Thoracic aorta (tissue), 2 donors: ENCODE measurements at regions not wholly inside any gene's neighbourhood (a gene's known extent, or its start where the extent isn't known, plus 50 kb on each side); places are given as distances from the start of the nearest gene placed in this dataset.

Experiments used
- ATAC-seq: fragments of 150-250 bp; one replicate; pipeline ENCODE4 v1.8.0; 2017; ENCODE audit warnings: low read depth; ENCODE audit not compliant: insufficient number of reproducible peaks, low FRiP score
- DNase-seq: peaks from one replicate; pipeline ENCODE4 v3.0.0-alpha.2; 2020; ENCODE audit warnings: low spot score
- H3K27ac ChIP-seq, 2 donors: fragments of 200-600 bp; sonication (generic); 1 replicate in 1 of 2; 2 replicates in 1 of 2; pipeline ENCODE4 v1.5.1; 2016; ENCODE audit warnings: mild to moderate bottlenecking in 2 of 2, moderate library complexity in 2 of 2
- H3K27me3 ChIP-seq: fragments of 200-600 bp; sonication (generic); replicated peaks from 2 replicates; pipeline ENCODE4 v1.6.0; 2016; ENCODE audit warnings: mild to moderate bottlenecking; ENCODE audit not compliant: insufficient read depth
- H3K36me3 ChIP-seq: fragments of 200-600 bp; sonication (generic); one replicate; pipeline ENCODE4 v1.5.1; 2016
- H3K4me1 ChIP-seq, 2 donors: fragments of 200-600 bp; sonication (generic); 1 replicate in 1 of 2; 2 replicates in 1 of 2; pipeline versions ENCODE4 v1.5.1 to v1.6.0; 2016; ENCODE audit warnings: low read depth in 2 of 2, mild to moderate bottlenecking in 1 of 2; ENCODE audit not compliant: control insufficient read depth in 1 of 2
- H3K4me3 ChIP-seq: fragments of 200-600 bp; sonication (generic); 2 replicates; pipeline ENCODE4 v1.5.1; 2016; ENCODE audit warnings: mild to moderate bottlenecking
- H3K9me3 ChIP-seq: fragments of 200-600 bp; sonication (generic); 2 replicates; pipeline ENCODE4 v1.5.1; 2016
- CTCF ChIP-seq: fragments of 200-600 bp; sonication (generic); IDR thresholded peaks from one replicate; pipeline ENCODE4 v1.5.1; 2019; ENCODE audit warnings: antibody characterized with exemption

DNA sequence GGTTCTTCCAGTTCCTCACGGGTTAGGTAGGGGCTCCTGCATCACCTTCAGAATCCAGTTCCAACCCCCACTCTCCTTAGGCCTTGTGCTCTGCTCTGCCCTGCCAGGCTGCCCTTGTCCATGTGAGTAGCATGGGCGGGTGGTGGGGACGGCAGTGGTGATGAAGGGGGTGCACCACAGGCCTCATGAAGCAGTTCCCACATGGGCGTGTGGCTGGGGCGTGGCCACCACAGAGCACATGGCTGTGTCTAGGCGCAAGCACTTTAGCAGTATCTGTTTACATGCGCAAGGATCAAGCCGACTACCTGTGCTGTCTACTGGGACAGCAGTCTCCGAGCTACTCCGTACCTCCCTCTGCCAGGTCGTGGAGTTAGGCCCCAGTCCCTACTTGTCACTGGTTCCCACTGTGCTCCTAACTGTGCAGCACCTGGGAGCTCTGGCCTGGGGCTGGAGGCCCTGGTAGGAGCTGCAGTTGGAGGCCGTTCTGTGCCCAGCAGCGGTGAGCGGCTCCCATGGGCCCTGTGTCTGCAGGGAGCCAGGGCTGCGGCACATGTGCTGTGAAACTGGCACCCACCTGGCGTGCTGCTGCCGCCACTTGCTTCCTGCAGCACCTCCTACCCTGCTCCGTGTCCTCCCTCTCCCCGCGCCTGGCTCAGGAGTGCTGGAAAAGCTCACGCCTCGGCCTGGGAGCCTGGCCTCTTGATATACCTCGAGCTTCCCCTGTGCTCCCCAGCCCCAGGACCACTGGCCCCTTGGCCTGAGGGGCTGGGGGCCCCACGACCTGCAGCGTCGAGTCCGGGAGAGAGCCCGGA is 53.5 kb downstream of the PLXNA1 start:
- Histone ChIP-seq H3K9me3 (no peaks in the 10 kb centered on the region), H3K4me3 (no peak overlapping the region), H3K4me1 (peaks cover 3 to 7% of the 10 kb centered on the region in 2 donors), H3K36me3 (peaks cover 19% of the 10 kb centered on the region), H3K27me3 (no peaks in the 10 kb centered on the region), H3K27ac (peak overlapping the region; percentile 38 to 77)
- DNase-seq (no peak), ATAC-seq (no peak)
- no peak for TF ChIP-seq CTCF

- Histone ChIP-seq H3K27ac (no peak overlapping the region), H3K27me3 (no peaks in the 10 kb centered on the region), H3K4me3 (no peak overlapping the region)
Measured at GRCh38 chr3:127037021-127037400, 54.1 kb downstream of the PLXNA1 start.

DNA sequence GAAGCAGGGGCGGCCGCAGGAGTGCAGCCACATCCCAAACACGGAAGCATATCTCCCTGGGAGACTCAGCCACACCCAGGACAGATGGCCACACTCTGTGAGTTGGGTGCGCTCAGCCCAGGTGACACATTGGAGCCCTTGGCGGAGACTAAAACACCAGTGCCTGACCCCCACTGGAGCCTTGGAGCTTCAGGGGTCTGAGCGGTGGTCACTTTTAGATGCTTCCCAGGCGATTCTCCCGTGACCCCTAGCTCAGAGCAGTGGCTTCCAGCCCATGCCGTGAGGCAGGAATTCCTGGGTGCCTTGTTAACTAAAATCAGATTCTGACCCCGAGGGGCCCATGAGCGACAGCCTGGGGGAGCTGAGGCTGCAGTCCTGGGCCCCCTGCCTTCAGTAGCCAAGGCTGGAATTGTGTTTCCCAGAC is 54.5 kb downstream of the PLXNA1 start:
- no peak overlapping the region for H3K27ac ChIP-seq

More at GRCh38 chr3:127037021-127037400, 54.1 kb downstream of the PLXNA1 start:
- TF ChIP-seq CTCF, result no peak
- Histone ChIP-seq H3K9me3 (no peaks in the 10 kb centered on the region), H3K4me1 (peaks cover 3 to 7% of the 10 kb centered on the region in 2 donors), H3K36me3 (peaks cover 13% of the 10 kb centered on the region)
- no peak for ATAC-seq
- DNase-seq, result no peak

GRCh38 chr3:127037971-127038446 is 55.1 kb downstream of the PLXNA1 start:
- H3K4me1 ChIP-seq, result peaks cover 7 to 9% of the 10 kb centered on the region in 2 donors
- peaks cover 3% of the 10 kb centered on the region for H3K36me3 ChIP-seq
- no peak for TF ChIP-seq CTCF
- no peak for DNase-seq
- no peaks in the 10 kb centered on the region for H3K27me3 ChIP-seq
- H3K4me3 ChIP-seq, result no peak overlapping the region
- no peaks in the 10 kb centered on the region for H3K9me3 ChIP-seq
- no peak for ATAC-seq
- H3K27ac ChIP-seq, result no peak overlapping the region

More for the DNA sequence above, 54.5 kb downstream of the PLXNA1 start:
- no peak overlapping the region for H3K4me3 ChIP-seq
- H3K36me3 ChIP-seq, result peaks cover 9% of the 10 kb centered on the region
- no peak for TF ChIP-seq CTCF
- DNase-seq, result no peak
- no peak for ATAC-seq
- peaks cover 3 to 7% of the 10 kb centered on the region in 2 donors for H3K4me1 ChIP-seq
- no peaks in the 10 kb centered on the region for H3K9me3 ChIP-seq
- no peaks in the 10 kb centered on the region for H3K27me3 ChIP-seq

DNA sequence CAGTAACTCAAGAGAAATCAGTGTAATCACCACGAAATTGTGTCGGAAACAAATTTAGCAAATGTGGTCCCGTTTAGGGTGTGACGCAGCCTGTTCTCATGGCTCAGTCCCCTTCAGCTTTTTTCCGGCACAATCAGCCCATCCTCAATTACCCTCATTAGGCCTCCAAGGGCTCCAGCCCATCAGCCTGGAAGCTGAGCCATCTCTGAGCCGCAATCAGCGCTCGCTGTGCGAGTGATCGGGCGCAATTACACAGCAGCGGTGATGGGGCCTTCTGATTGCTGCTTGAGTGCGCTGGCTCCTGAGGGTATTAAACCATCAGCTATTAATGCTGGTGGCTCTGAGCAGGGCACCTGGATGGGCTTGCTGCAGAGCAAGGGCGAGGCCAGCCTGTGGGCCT is 55.6 kb downstream of the PLXNA1 start:
- Histone ChIP-seq H3K4me1 (peaks cover 7 to 13% of the 10 kb centered on the region in 2 donors), H3K27ac (no peak overlapping the region), H3K9me3 (no peaks in the 10 kb centered on the region), H3K36me3 (no peaks in the 10 kb centered on the region), H3K27me3 (no peaks in the 10 kb centered on the region), H3K4me3 (no peak overlapping the region)
- DNase-seq, result no peak
- no peak for TF ChIP-seq CTCF
- no peak for ATAC-seq
